GM20431 (cell line): ENCODE measurements at regions not wholly inside any gene's neighbourhood (a gene's known extent, or its start where the extent isn't known, plus 50 kb on each side); places are given as distances from the start of the nearest gene placed in this dataset.
"Not testable (repeated sequence)": the region's sequence is repeated elsewhere in the genome, so short reads cannot be mapped to it uniquely, and the experiment has no call there.

Experiments
- in situ Hi-C: fragments of 300-500 bp; cut with MseI, MboI; formaldehyde crosslinking; loops from one replicate; pipeline ENCODE4 v1.15.0; 2020; ENCODE audit warnings: low sequenced_read_pairs; ENCODE audit not compliant: unreplicated experiment

DNA sequence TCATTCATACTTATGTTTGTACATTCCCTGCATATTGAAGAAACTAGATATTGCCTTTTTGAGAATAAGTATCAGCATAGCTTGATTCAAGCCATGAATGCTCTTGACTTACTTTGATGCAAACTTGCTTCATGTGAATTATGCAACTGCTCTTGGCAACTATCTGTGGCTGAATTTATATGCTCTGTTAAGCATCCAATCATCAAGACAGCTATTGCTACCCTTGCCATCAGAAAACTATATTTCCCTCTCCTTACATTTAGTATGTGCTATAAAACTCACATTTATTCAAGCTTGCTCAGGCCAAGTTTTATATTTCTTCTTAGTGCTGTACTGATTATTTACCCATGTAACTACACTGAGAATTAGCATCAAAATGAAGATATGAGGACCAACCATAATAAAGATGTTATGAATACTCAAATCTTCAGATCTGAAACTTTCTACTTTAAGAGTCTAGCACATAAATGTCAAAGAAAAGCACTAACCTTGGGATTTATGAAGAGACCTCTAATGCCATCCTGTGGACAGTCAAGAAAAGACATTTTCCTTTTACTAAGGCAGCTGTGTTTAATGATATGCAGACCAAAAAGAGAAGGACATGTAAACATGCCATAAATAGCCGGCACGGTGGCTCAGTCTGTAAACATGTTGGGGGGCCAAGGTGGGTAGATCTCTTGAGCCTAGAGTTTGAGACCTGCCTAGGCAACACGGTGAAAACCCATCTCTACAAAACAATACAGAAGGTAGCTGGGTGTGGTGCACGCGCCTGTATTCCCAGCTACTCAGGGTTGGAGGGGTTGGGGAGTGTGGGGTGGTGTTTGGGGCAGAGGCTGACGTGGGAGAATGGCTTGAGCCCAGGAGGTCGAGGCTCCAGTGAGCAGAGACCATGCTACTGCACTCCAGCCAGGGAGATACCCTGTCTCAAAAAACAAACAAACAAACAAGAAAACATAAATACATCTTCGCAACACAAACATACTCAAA lies 267.0 kb upstream of the TYRP1 start:
- in situ Hi-C loops, result no loop called here

DNA sequence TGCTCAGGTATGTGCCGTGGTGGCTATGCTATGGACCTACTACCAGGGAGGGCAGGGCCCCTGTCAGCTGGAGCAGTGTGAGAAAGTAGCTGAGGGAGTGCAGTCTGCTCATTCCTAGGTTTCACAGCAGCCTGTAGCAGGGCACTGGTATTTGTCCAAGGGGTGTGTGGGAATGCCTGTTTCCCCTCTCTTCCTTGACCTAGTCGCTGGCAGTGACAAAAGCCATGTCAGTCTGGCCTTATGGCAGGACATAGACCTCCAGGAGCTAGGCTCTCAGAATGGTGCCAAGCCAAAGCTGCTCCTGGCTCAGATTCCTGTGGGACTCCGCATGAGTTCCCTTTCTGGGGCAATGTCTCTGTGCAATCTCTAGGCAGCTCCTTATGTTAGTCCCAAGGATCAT lies 253.9 kb upstream of the TYRP1 start:
- in situ Hi-C loops, result no loop called here

- in situ Hi-C loops, result not testable (repeated sequence)
These were observed 252.1 kb upstream of the TYRP1 start for GRCh38 chr9:12441080-12441479.

- in situ Hi-C loops, result no loop called here
These were observed 251.7 kb upstream of the TYRP1 start for GRCh38 chr9:12441506-12441905.

- in situ Hi-C loops, result no loop called here
These were observed 244.9 kb upstream of the TYRP1 start for GRCh38 chr9:12448246-12448645.

- in situ Hi-C loops, result no loop called here
These were observed 235.9 kb upstream of the TYRP1 start for GRCh38 chr9:12457237-12457636.

- in situ Hi-C loops, result no loop called here
These were observed 231.3 kb upstream of the TYRP1 start for GRCh38 chr9:12461763-12462460.

GRCh38 chr9:12462861-12463260 lies 230.3 kb upstream of the TYRP1 start:
- in situ Hi-C loops, result no loop called here

- in situ Hi-C loops, result no loop called here
These were observed 229.5 kb upstream of the TYRP1 start for GRCh38 chr9:12463641-12464040.

GRCh38 chr9:12464400-12464799 lies 228.8 kb upstream of the TYRP1 start:
- in situ Hi-C loops, result no loop called here

GRCh38 chr9:12464910-12465512 lies 228.2 kb upstream of the TYRP1 start:
- in situ Hi-C loops, result no loop called here

DNA sequence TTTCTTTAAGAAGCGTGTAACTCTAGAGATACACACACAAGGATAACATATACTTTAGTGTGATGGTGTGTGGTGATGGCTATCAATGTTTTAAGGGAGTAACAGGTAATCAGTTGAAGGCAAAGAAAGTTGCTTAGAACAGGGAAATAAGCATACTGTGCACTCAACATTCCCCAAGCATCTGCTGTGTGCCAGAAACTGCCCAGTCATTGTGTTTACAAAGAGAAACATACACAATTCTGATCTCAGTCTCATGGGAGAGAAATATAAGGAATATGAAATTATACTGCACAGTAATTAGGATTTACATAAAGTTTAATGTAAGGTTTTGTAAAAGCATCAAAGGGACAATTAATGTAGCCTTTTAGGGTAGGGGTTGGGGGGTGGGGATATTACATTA lies 224.1 kb upstream of the TYRP1 start:
- in situ Hi-C loops, result no loop called here

DNA sequence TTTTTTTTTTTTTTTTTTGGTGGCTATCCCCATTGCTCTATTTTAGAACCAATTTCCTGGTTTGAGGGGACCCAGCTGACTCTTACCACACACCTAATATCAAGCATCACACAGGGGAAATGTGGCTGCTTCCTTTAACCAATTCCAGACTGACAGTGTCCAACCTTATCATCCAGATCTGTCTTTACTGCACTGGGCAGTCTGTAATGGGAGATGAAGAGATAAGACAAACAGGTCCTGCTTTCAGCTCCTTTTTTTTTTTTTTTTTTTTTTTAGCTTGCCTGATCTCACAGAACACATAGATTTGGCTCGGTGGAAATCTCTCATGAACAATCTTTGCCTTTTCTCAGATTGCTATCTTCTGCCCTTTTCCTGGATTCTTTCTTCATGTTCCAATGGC lies 198.8 kb upstream of the TYRP1 start:
- in situ Hi-C loops, result no loop called here

GRCh38 chr9:12497790-12498189 lies 195.4 kb upstream of the TYRP1 start:
- in situ Hi-C loops, result no loop called here

- in situ Hi-C loops, result no loop called here
These were observed 190.7 kb upstream of the TYRP1 start for GRCh38 chr9:12502520-12502919.

DNA sequence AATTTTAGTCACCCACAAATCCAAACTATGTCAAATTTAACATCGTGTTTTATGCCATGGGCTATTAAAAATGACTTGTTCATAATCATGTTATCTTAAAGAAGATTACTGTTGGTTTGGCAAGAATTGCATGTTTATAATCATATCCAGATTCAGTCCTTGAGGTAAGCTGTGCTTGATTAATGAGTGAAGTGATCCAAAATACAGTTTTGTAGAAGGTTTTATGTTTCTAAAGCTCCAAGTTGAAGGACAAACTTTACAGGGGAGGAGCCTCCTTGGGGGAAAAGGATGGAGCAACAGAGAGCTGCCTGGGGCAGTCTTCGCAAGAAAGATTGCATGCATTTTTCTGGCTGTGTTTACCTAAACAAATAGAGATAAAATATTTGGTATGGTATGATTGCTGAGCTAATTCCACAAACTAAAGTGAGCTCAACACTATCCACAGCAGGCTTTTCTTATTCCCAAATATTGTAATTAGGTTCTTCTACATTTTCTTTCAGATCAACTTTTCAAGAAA lies 189.5 kb upstream of the TYRP1 start:
- in situ Hi-C loops, result no loop called here

- in situ Hi-C loops, result no loop called here
These were observed 182.6 kb upstream of the TYRP1 start for GRCh38 chr9:12510551-12510950.

- in situ Hi-C loops, result no loop called here
These were observed 181.5 kb upstream of the TYRP1 start for GRCh38 chr9:12511726-12512125.

DNA sequence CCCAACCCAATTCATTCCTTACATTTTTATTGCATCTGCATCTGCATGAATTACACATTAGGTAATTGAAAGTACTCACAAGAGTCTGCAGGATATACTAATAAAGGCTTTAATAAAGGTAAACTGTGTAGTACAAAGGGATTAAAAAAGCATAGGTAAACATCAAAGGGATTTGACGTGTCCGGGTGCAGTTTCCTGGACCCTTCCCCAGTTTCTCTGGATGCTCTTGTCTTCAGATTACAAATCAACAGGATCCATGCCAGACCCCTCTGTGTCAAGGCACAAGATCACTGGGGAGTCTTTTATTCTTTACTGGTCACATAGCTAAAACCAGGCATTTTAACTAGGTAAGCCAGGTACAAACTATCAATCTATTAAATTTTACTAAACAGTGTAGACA lies 177.2 kb upstream of the TYRP1 start:
- in situ Hi-C loops, result no loop called here

DNA sequence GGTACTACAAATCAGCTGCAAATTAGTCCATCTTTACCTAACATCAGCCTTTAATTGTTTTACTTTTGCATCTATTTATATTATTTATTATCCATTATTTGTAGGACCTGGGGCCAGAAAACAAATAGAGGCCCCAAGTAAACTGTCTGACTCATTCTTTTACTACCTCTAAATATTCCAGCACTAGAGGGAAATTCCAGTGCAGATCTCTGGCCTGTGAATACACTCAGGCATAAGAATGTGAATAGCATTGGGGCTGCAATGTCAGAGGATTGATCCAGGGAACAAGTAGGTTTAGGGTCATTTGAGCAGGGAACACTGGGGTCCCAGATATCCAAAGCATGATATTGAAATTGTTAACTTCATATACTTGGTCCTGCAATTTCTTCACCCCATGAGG lies 176.6 kb upstream of the TYRP1 start:
- in situ Hi-C loops, result no loop called here
